HG03135 (cell line): ENCODE measurements at regions not wholly inside any gene's neighbourhood (a gene's known extent, or its start where the extent isn't known, plus 50 kb on each side); places are given as distances from the start of the nearest gene placed in this dataset.

Source experiments
- ATAC-seq: cut with Tn5 transposase; IDR thresholded peaks from one replicate; pipeline ENCODE4 v1.9.1; 2021; ENCODE audit warnings: mild to moderate bottlenecking, moderate library complexity; ENCODE audit not compliant: unreplicated experiment

- ATAC-seq, result no peak
These were observed 193.9 kb upstream of the TOPAZ1 start for GRCh38 chr3:44047796-44048195.

- no peak for ATAC-seq
These were observed 193.3 kb upstream of the TOPAZ1 start for GRCh38 chr3:44048196-44048924.

GRCh38 chr3:44048949-44049348, 192.7 kb upstream of the TOPAZ1 start:
- ATAC-seq, result no peak

GRCh38 chr3:44050101-44050500, 191.6 kb upstream of the TOPAZ1 start:
- no peak for ATAC-seq

GRCh38 chr3:44050867-44051266, 190.8 kb upstream of the TOPAZ1 start:
- ATAC-seq, result no peak

- no peak for ATAC-seq
These were observed 185.7 kb upstream of the TOPAZ1 start for GRCh38 chr3:44055951-44056350.

GRCh38 chr3:44056446-44057240, 185.0 kb upstream of the TOPAZ1 start:
- ATAC-seq, result no peak

- peak; percentile 87 for ATAC-seq
These were observed 183.4 kb upstream of the TOPAZ1 start for GRCh38 chr3:44058022-44058867.

GRCh38 chr3:44058868-44059203, 182.8 kb upstream of the TOPAZ1 start:
- no peak for ATAC-seq

- no peak for ATAC-seq
These were observed 181.5 kb upstream of the TOPAZ1 start for GRCh38 chr3:44060164-44060563.

- no peak for ATAC-seq
These were observed 180.4 kb upstream of the TOPAZ1 start for GRCh38 chr3:44061268-44061667.

- ATAC-seq, result no peak
These were observed 179.7 kb upstream of the TOPAZ1 start for GRCh38 chr3:44061961-44062360.

- no peak for ATAC-seq
These were observed 176.2 kb upstream of the TOPAZ1 start for GRCh38 chr3:44065311-44066094.

- ATAC-seq, result no peak
These were observed 174.9 kb upstream of the TOPAZ1 start for GRCh38 chr3:44066806-44067205.

GRCh38 chr3:44067431-44067830, 174.3 kb upstream of the TOPAZ1 start:
- no peak for ATAC-seq

GRCh38 chr3:44068753-44069152, 172.9 kb upstream of the TOPAZ1 start:
- ATAC-seq, result no peak

- no peak for ATAC-seq
These were observed 172.4 kb upstream of the TOPAZ1 start for GRCh38 chr3:44069276-44069675.

GRCh38 chr3:44070841-44071546, 170.7 kb upstream of the TOPAZ1 start:
- ATAC-seq, result no peak

GRCh38 chr3:44072601-44073540, 168.8 kb upstream of the TOPAZ1 start:
- no peak for ATAC-seq
